HEK293 (cell line): ENCODE measurements at regions not wholly inside any gene's neighbourhood (a gene's known extent, or its start where the extent isn't known, plus 50 kb on each side); places are given as distances from the start of the nearest gene placed in this dataset.
A peak's percentile ranks its signal among the peaks of the same experiment; 100 is the strongest.

Experiments
- CTCF ChIA-PET: fragments of 350-600 bp; formaldehyde crosslinking; extraction: SDS; loops from one replicate; lab custom pipeline; 2021; ENCODE audit warnings: antibody characterized with exemption; lab: Yijun Ruan, JAX
- POLR2A ChIA-PET: fragments of 300-600 bp; formaldehyde crosslinking; extraction: SDS; loops from one replicate; lab custom pipeline; 2020; ENCODE audit warnings: antibody characterized with exemption, inconsistent platforms; lab: Yijun Ruan, JAX
- H3K27ac ChIP-seq: fragments of 200-500 bp; sonication (Bioruptor generic); 2 replicates; pipeline ENCODE4 v1.5.1; 2014; ENCODE audit warnings: low read depth, low read length, control low read depth, inconsistent platforms; ENCODE audit errors: extremely low read depth
- H3K36me3 ChIP-seq, 2 experiments: fragments of 200-500 bp in 1 of 2; sonication (Bioruptor generic) in 1 of 2; 1 replicate in 1 of 2; 2 replicates in 1 of 2; pipeline ENCODE4 v1.5.1; 2014 to 2017; ENCODE audit warnings: inconsistent platforms in 2 of 2, low read length in 2 of 2; ENCODE audit not compliant: control insufficient read depth in 2 of 2, insufficient read depth in 1 of 2
- H3K4me1 ChIP-seq: fragments of 200-500 bp; sonication (Bioruptor generic); 2 replicates; pipeline ENCODE4 v1.5.1; 2014; ENCODE audit warnings: mild to moderate bottlenecking, low read length, inconsistent platforms; ENCODE audit not compliant: control insufficient read depth, insufficient read depth
- H3K4me3 ChIP-seq: 2 replicates; pipeline ENCODE4 v1.5.1; 2011; ENCODE audit warnings: low read depth, mild to moderate bottlenecking, control low read depth, low read length, moderate library complexity
- H3K9me3 ChIP-seq: fragments of 200-500 bp; sonication (Bioruptor generic); 2 replicates; pipeline ENCODE4 v1.5.1; 2014; ENCODE audit warnings: low read depth, low read length, inconsistent platforms; ENCODE audit not compliant: control insufficient read depth, insufficient read depth
- AEBP2 ChIP-seq: fragments of 450-650 bp; formaldehyde crosslinking; IDR thresholded peaks from 2 replicates; pipeline ENCODE4 v1.5.1; 2016; ENCODE audit warnings: missing biosample characterization, missing genetic modification characterization, borderline replicate concordance
- GLI2 ChIP-seq: fragments of 450-650 bp; formaldehyde crosslinking; IDR thresholded peaks from 2 replicates; pipeline ENCODE4; 2017; ENCODE audit warnings: missing biosample characterization, missing genetic modification characterization, low read depth, borderline replicate concordance
- HOXA7 ChIP-seq: sonication (generic); formaldehyde crosslinking; IDR thresholded peaks from 2 replicates; pipeline ENCODE4 v1.8.1; 2022; ENCODE audit warnings: missing genetic modification reagents, borderline replicate concordance
- KLF7 ChIP-seq: fragments of 450-650 bp; formaldehyde crosslinking; IDR thresholded peaks from 2 replicates; pipeline ENCODE4 v1.5.1; 2016; ENCODE audit warnings: missing biosample characterization, missing genetic modification characterization, borderline replicate concordance
- KLF8 ChIP-seq: fragments of 450-650 bp; formaldehyde crosslinking; IDR thresholded peaks from 2 replicates; pipeline ENCODE4 v1.5.1; 2016; ENCODE audit warnings: missing biosample characterization, missing genetic modification characterization
- PATZ1 ChIP-seq: fragments of 450-650 bp; formaldehyde crosslinking; IDR thresholded peaks from 2 replicates; pipeline ENCODE4 v1.5.1; 2016; ENCODE audit warnings: missing biosample characterization, missing genetic modification characterization
- PRDM1 ChIP-seq: fragments of 450-650 bp; formaldehyde crosslinking; IDR thresholded peaks from 2 replicates; pipeline ENCODE4; 2016; ENCODE audit warnings: missing biosample characterization, missing genetic modification characterization
- RBAK ChIP-seq: fragments of 450-650 bp; formaldehyde crosslinking; IDR thresholded peaks from 2 replicates; pipeline ENCODE4 v1.5.1; 2016; ENCODE audit warnings: missing biosample characterization, missing genetic modification characterization
- REPIN1 ChIP-seq: fragments of 450-650 bp; formaldehyde crosslinking; IDR thresholded peaks from 2 replicates; pipeline ENCODE4 v1.5.1; 2017; ENCODE audit warnings: missing biosample characterization, missing genetic modification characterization, low read depth
- REST ChIP-seq: fragments of 450-650 bp; formaldehyde crosslinking; IDR thresholded peaks from 2 replicates; pipeline ENCODE4 v1.5.1; 2016; ENCODE audit warnings: missing biosample characterization, missing genetic modification characterization
- ZNF121 ChIP-seq: fragments of 450-650 bp; formaldehyde crosslinking; IDR thresholded peaks from 2 replicates; pipeline ENCODE4 v1.5.1; 2016; ENCODE audit warnings: missing biosample characterization, missing genetic modification characterization
- ZNF16 ChIP-seq: fragments of 450-650 bp; formaldehyde crosslinking; IDR thresholded peaks from 2 replicates; pipeline ENCODE4 v1.5.1; 2016; ENCODE audit warnings: low read depth, missing biosample characterization, missing genetic modification characterization
- ZNF19 ChIP-seq: fragments of 450-650 bp; formaldehyde crosslinking; IDR thresholded peaks from 2 replicates; pipeline ENCODE4; 2016; ENCODE audit warnings: missing biosample characterization, missing genetic modification characterization, low read depth
- ZNF366 ChIP-seq: fragments of 450-650 bp; formaldehyde crosslinking; conservative IDR thresholded peaks from 2 replicates; pipeline ENCODE4 v1.5.1; 2016; ENCODE audit warnings: missing biosample characterization, missing genetic modification characterization
- ZNF391 ChIP-seq: fragments of 450-650 bp; formaldehyde crosslinking; IDR thresholded peaks from 2 replicates; pipeline ENCODE4 v1.5.1; 2016; ENCODE audit warnings: low read depth, missing biosample characterization, missing genetic modification characterization, borderline replicate concordance
- ZNF629 ChIP-seq: fragments of 450-650 bp; formaldehyde crosslinking; IDR thresholded peaks from 2 replicates; pipeline ENCODE4 v1.5.1; 2017; ENCODE audit warnings: missing biosample characterization, missing genetic modification characterization
- ZNF777 ChIP-seq: fragments of 450-650 bp; formaldehyde crosslinking; IDR thresholded peaks from 2 replicates; pipeline ENCODE4 v1.5.1; 2017; ENCODE audit warnings: missing biosample characterization, missing genetic modification characterization, borderline replicate concordance
- ZNF785 ChIP-seq: fragments of 450-650 bp; formaldehyde crosslinking; IDR thresholded peaks from 2 replicates; pipeline ENCODE4 v1.5.1; 2016; ENCODE audit warnings: missing biosample characterization, missing genetic modification characterization
- ZSCAN30 ChIP-seq: fragments of 450-650 bp; IDR thresholded peaks from 2 replicates; pipeline ENCODE4 v1.5.1; 2018; ENCODE audit warnings: missing biosample characterization, mild to moderate bottlenecking, missing genetic modification characterization, moderate library complexity
- TF ChIP-seq, protein P1 (sequence below): fragments of 450-650 bp; formaldehyde crosslinking; IDR thresholded peaks from 2 replicates; pipeline ENCODE4 v1.5.1; 2016; ENCODE audit warnings: missing biosample characterization, missing genetic modification characterization
- TF ChIP-seq, protein P2 (sequence below): fragments of 450-650 bp; formaldehyde crosslinking; IDR thresholded peaks from 2 replicates; pipeline ENCODE4 v1.5.1; 2016; ENCODE audit warnings: missing biosample characterization, missing genetic modification characterization

DNA sequence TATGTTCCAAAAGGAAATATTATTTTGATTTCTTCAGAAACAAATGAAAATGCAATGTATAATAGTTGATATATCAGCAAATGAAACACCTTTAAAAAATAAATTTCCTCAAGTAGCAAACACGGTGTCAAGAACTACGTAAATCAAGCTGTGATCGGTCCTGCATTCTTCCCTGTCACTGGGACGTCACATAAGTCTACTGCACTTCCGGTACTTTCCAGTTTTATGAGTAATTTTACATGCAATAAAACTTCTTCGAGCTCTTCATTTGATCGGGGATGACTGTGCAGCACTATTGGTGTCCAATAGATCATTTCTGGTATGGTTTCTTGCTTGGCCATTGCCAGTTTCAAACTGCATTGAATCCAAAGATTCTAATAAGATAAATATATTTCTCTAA, 114.0 kb upstream of the VEGFC start:
- H3K27ac ChIP-seq = no peak overlapping the region
- no peaks in the 10 kb centered on the region for H3K36me3 ChIP-seq
- ChIA-PET CTCF (interaction anchor here (0.7 kb wide), 1 partner anchor 11 kb away, joined by 4 read pairs; no protein-coding TSS in a partner anchor), POLR2A (no interaction called here)
- no peak overlapping the region for H3K4me3 ChIP-seq
- no peak for TF ChIP-seq AEBP2 (tag by site-specific recombination)
- TF ChIP-seq ZNF121 (tag by site-specific recombination) = no peak
- 0 out of 2 replicates have a peak, but pooled peaks have one; percentile 38 for TF ChIP-seq ZNF629 (tag by site-specific recombination)
- no peak for TF ChIP-seq GLI2 (tag by site-specific recombination)
- H3K4me1 ChIP-seq = no peaks in the 10 kb centered on the region
- no peaks in the 10 kb centered on the region for H3K9me3 ChIP-seq

DNA sequence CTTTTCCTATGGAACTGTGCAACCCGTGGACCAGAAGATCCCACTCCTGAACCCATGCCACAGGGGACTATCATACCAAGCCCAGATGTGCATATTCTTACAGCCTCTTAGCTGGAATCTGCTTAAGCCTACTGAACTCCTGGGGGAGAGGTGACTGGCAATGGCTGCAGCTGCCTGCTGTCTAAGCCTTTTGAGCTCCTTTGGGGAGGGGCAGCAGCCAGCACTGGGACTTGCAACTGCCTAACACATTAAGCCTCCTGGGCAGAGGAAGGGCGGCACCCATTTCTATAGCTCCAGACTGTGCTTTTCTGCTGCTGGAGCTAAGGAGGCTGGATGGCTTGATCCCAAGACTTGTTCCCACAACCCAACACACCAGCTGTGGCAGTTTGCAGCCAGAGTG, 117.9 kb upstream of the VEGFC start:
- H3K27ac ChIP-seq = no peak overlapping the region
- POLR2A ChIA-PET = interaction anchor here (0.6 kb wide), 1 partner anchor 9 kb away, joined by 3 read pairs; no protein-coding TSS in a partner anchor
- TF ChIP-seq KLF8 (tag by site-specific recombination) = no peak
- TF ChIP-seq PRDM1 (tag by site-specific recombination) = no peak
- TF ChIP-seq, protein P1, sequence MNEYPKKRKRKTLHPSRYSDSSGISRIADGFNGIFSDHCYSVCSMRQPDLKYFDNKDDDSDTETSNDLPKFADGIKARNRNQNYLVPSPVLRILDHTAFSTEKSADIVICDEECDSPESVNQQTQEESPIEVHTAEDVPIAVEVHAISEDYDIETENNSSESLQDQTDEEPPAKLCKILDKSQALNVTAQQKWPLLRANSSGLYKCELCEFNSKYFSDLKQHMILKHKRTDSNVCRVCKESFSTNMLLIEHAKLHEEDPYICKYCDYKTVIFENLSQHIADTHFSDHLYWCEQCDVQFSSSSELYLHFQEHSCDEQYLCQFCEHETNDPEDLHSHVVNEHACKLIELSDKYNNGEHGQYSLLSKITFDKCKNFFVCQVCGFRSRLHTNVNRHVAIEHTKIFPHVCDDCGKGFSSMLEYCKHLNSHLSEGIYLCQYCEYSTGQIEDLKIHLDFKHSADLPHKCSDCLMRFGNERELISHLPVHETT (tag by site-specific recombination) = no peak
- TF ChIP-seq, protein P2, sequence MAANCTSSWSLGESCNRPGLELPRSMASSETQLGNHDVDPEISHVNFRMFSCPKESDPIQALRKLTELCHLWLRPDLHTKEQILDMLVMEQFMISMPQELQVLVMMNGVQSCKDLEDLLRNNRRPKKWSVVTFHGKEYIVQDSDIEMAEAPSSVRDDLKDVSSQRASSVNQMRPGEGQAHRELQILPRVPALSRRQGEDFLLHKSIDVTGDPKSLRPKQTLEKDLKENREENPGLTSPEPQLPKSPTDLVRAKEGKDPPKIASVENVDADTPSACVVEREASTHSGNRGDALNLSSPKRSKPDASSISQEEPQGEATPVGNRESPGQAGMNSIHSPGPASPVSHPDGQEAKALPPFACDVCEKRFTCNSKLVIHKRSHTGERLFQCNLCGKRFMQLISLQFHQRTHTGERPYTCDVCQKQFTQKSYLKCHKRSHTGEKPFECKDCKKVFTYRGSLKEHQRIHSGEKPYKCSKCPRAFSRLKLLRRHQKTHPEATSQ (tag by site-specific recombination) = no peak
- no peak for TF ChIP-seq REST (tag by site-specific recombination)
- no peak for TF ChIP-seq ZNF777 (tag by site-specific recombination)
- no peak for TF ChIP-seq ZNF391
- TF ChIP-seq ZNF785 (tag by site-specific recombination) = no peak
- no peak for TF ChIP-seq ZNF19
- TF ChIP-seq ZNF16 = no peak
- no peak for TF ChIP-seq HOXA7
- TF ChIP-seq REPIN1 (tag by site-specific recombination) = no peak
- no peak for TF ChIP-seq RBAK (tag by site-specific recombination)
- no peak for TF ChIP-seq KLF7 (tag by site-specific recombination)
- no peak for TF ChIP-seq ZNF366 (tag by site-specific recombination)
- no peak for TF ChIP-seq PATZ1
- no peak for TF ChIP-seq ZSCAN30 (tag by site-specific recombination)
- H3K9me3 ChIP-seq = no peaks in the 10 kb centered on the region
- no peaks in the 10 kb centered on the region for H3K36me3 ChIP-seq
- H3K4me3 ChIP-seq = no peak overlapping the region
- CTCF ChIA-PET = interaction anchor here (0.8 kb wide), 1 partner anchor 12 kb away, joined by 4 read pairs; no protein-coding TSS in a partner anchor
- no peaks in the 10 kb centered on the region for H3K4me1 ChIP-seq
